CD14-positive monocyte (primary cell): ENCODE measurements at regions not wholly inside any gene's neighbourhood (a gene's known extent, or its start where the extent isn't known, plus 50 kb on each side); places are given as distances from the start of the nearest gene placed in this dataset.

Experiments
- DNase-seq, 3 donors: peaks; one replicate each; pipeline ENCODE4 v3.0.0-alpha.2; 2011 to 2022
- H2AFZ ChIP-seq: 2 replicates; pipeline ENCODE4 v1.6.0; 2012; ENCODE audit warnings: mild to moderate bottlenecking, low read depth, low read length, inconsistent platforms; ENCODE audit not compliant: insufficient read depth, poor library complexity, severe bottlenecking
- H3K27ac ChIP-seq, 2 donors: 1 replicate in 1 of 2; 2 replicates in 1 of 2; pipeline ENCODE4 v1.5.1; 2012 to 2013; ENCODE audit warnings: low read length in 2 of 2, control low read depth in 1 of 2, inconsistent platforms in 1 of 2, low read depth in 1 of 2, mild to moderate bottlenecking in 1 of 2
- H3K27me3 ChIP-seq, 2 donors: one replicate each; pipeline versions ENCODE4 v1.6.0 to v1.6.1; 2011 to 2013; ENCODE audit warnings: low read length in 2 of 2; ENCODE audit not compliant: control insufficient read depth in 2 of 2, insufficient read depth in 2 of 2
- H3K36me3 ChIP-seq, 2 donors: replicated peaks in 1 of 2; 1 replicate in 1 of 2; 2 replicates in 1 of 2; pipeline versions ENCODE4 v1.5.1 to v1.6.1; 2012 to 2013; ENCODE audit warnings: low read length in 2 of 2, control low read depth in 1 of 2, inconsistent platforms in 1 of 2, mild to moderate bottlenecking in 1 of 2; ENCODE audit not compliant: insufficient read depth in 2 of 2, control insufficient read depth in 1 of 2
- H3K4me1 ChIP-seq, 2 donors: 1 replicate in 1 of 2; 2 replicates in 1 of 2; pipeline versions ENCODE4 v1.5.1 to v1.6.1; 2012 to 2013; ENCODE audit warnings: low read length in 2 of 2, control low read depth in 1 of 2, inconsistent platforms in 1 of 2, mild to moderate bottlenecking in 1 of 2, moderate library complexity in 1 of 2; ENCODE audit not compliant: insufficient read depth in 2 of 2, control insufficient read depth in 1 of 2
- H3K4me2 ChIP-seq: replicated peaks from 2 replicates; pipeline ENCODE3; 2012; ENCODE audit warnings: low read length, moderate library complexity, mild to moderate bottlenecking; ENCODE audit not compliant: poor library complexity, severe bottlenecking; ENCODE audit errors: extremely low read depth
- H3K4me3 ChIP-seq, 3 experiments: fragments of 200-600 bp in 1 of 3; sonication (generic) in 1 of 3; replicated peaks in 1 of 3; 1 replicate in 2 of 3; 2 replicates in 1 of 3; pipeline ENCODE4 v1.5.1; 2011 to 2013; ENCODE audit warnings: low read length in 3 of 3, mild to moderate bottlenecking in 3 of 3, control low read depth in 2 of 3, low read depth in 2 of 3, inconsistent platforms in 1 of 3, moderate library complexity in 1 of 3
- H3K79me2 ChIP-seq: 2 replicates; pipeline ENCODE4 v1.6.0; 2012; ENCODE audit warnings: mild to moderate bottlenecking, control low read depth, inconsistent platforms, low read length, moderate library complexity; ENCODE audit not compliant: insufficient read depth
- H3K9ac ChIP-seq: 2 replicates; pipeline ENCODE4 v1.6.0; 2017; ENCODE audit warnings: low read length, mild to moderate bottlenecking; ENCODE audit not compliant: insufficient read depth, poor library complexity, severe bottlenecking
- H3K9me3 ChIP-seq, 2 donors: replicated peaks in 1 of 2; 1 replicate in 1 of 2; 2 replicates in 1 of 2; pipeline versions ENCODE4 v1.5.1 to v1.6.1; 2012 to 2013; ENCODE audit warnings: low read length in 2 of 2, control low read depth in 1 of 2; ENCODE audit not compliant: control insufficient read depth in 1 of 2, insufficient read depth in 1 of 2
- H4K20me1 ChIP-seq: 2 replicates; pipeline ENCODE4 v1.6.0; 2012; ENCODE audit warnings: mild to moderate bottlenecking, low read length, control low read depth, moderate library complexity; ENCODE audit not compliant: insufficient read depth
- H3K27ac Mint-ChIP-seq, 7 donors: one replicate each; pipeline ENCODE4 v1.8.0; 2020; ENCODE audit warnings: mild to moderate bottlenecking in 7 of 7, mixed read lengths in 7 of 7, moderate library complexity in 6 of 7, inconsistent platforms in 2 of 7
- H3K27me3 Mint-ChIP-seq, 3 donors: one replicate each; pipeline ENCODE4 v1.8.0; 2021 to 2022; ENCODE audit warnings: low read depth in 3 of 3, mild to moderate bottlenecking in 3 of 3, mixed read lengths in 3 of 3, moderate library complexity in 3 of 3, inconsistent platforms in 1 of 3
- H3K36me3 Mint-ChIP-seq, 2 donors: one replicate each; pipeline ENCODE4 v1.8.0; 2020; ENCODE audit warnings: mixed read lengths in 2 of 2, inconsistent platforms in 1 of 2, mild to moderate bottlenecking in 1 of 2
- H3K4me1 Mint-ChIP-seq: one replicate; pipeline ENCODE4 v1.8.0; 2020; ENCODE audit warnings: mild to moderate bottlenecking, mixed read lengths
- H3K4me3 Mint-ChIP-seq, 2 donors: one replicate each; pipeline ENCODE4 v1.8.0; 2020; ENCODE audit warnings: mild to moderate bottlenecking in 2 of 2, mixed read lengths in 2 of 2, moderate library complexity in 1 of 2
- H3K9me3 Mint-ChIP-seq, 7 donors: one replicate each; pipeline ENCODE4 v1.8.0; 2020 to 2022; ENCODE audit warnings: mixed read lengths in 7 of 7, mild to moderate bottlenecking in 6 of 7, moderate library complexity in 6 of 7, inconsistent platforms in 2 of 7
- CTCF ChIP-seq: fragments of 200-600 bp; IDR thresholded peaks from one replicate; pipeline ENCODE4 v1.8.0; 2022; ENCODE audit warnings: antibody characterized with exemption, mild to moderate bottlenecking
- WGBS: methylation state at CpG from one replicate; pipeline ENCODE4 v1.1.5; 2013; ENCODE audit warnings: missing lambda C conversion rate; ENCODE audit not compliant: insufficient coverage; 5-methylcytosine and 5-hydroxymethylcytosine counted together
- intact Hi-C, 2 donors: fragments of 100-400 bp; cut with micrococcal nuclease; formaldehyde crosslinking; loops; one replicate each; pipeline versions ENCODE4 v1.15.0 to v1.15.1; 2023

GRCh38 chr11:126137136-126137535 lies 74.3 kb downstream of the RPUSD4 start:
- no peak overlapping the region for H3K4me3 ChIP-seq
- no peak overlapping the region for H3K4me2 ChIP-seq
- peaks cover 9 to 21% (median 9%) of the 10 kb centered on the region in 3 donors for H3K27me3 Mint-ChIP-seq
- H3K4me1 Mint-ChIP-seq: no peaks in the 10 kb centered on the region
- no peaks in the 10 kb centered on the region for H3K9me3 ChIP-seq
- no peak for TF ChIP-seq CTCF
- peak overlapping the region in 1 of 7 donors; percentile 68 for H3K27ac Mint-ChIP-seq
- no peaks in the 10 kb centered on the region for H3K36me3 Mint-ChIP-seq
- no peak overlapping the region for H3K27ac ChIP-seq
- no peak overlapping the region for H3K9ac ChIP-seq
- no peaks in the 10 kb centered on the region for H3K27me3 ChIP-seq
- H3K79me2 ChIP-seq: no peaks in the 10 kb centered on the region
- DNase-seq: no peak
- no peaks in the 10 kb centered on the region for H4K20me1 ChIP-seq
- intact Hi-C loops: no loop called here
- no peak overlapping the region for H2AFZ ChIP-seq
- no peak overlapping the region for H3K4me3 Mint-ChIP-seq
- no peaks in the 10 kb centered on the region for H3K36me3 ChIP-seq
- WGBS: no CpG with 5 or more reads among the region's 3 CpGs
- no peaks in the 10 kb centered on the region for H3K4me1 ChIP-seq
- H3K9me3 Mint-ChIP-seq: peaks cover 0 to 4% (median 0%) of the 10 kb centered on the region in 7 donors

- H3K9me3 Mint-ChIP-seq: peaks cover 0 to 4% (median 0%) of the 10 kb centered on the region in 7 donors
- H4K20me1 ChIP-seq: no peaks in the 10 kb centered on the region
- H3K27ac Mint-ChIP-seq: no peak overlapping the region
- no peaks in the 10 kb centered on the region for H3K36me3 Mint-ChIP-seq
- no peaks in the 10 kb centered on the region for H3K79me2 ChIP-seq
- H3K4me1 Mint-ChIP-seq: no peaks in the 10 kb centered on the region
- no peak overlapping the region for H3K4me3 Mint-ChIP-seq
- H3K4me3 ChIP-seq: no peak overlapping the region
- no peak for TF ChIP-seq CTCF
- H3K27me3 ChIP-seq: no peaks in the 10 kb centered on the region
- no peaks in the 10 kb centered on the region for H3K36me3 ChIP-seq
- intact Hi-C loops: no loop called here
- H3K9ac ChIP-seq: no peak overlapping the region
- DNase-seq: no peak
- no peak overlapping the region for H3K4me2 ChIP-seq
- WGBS: 96% methylated on average over 8 of the region's 10 CpGs
- H2AFZ ChIP-seq: no peak overlapping the region
- no peaks in the 10 kb centered on the region for H3K4me1 ChIP-seq
- H3K27ac ChIP-seq: no peak overlapping the region
- no peaks in the 10 kb centered on the region for H3K9me3 ChIP-seq
- peaks cover 9 to 21% (median 9%) of the 10 kb centered on the region in 3 donors for H3K27me3 Mint-ChIP-seq
Observed at GRCh38 chr11:126136507-126136906, 73.8 kb upstream of the CDON start.
